Panc1 (cell line): ENCODE measurements at regions not wholly inside any gene's neighbourhood (a gene's known extent, or its start where the extent isn't known, plus 50 kb on each side); places are given as distances from the start of the nearest gene placed in this dataset.

Experiments used
- POLR2AphosphoS5 ChIP-seq: IDR thresholded peaks from 2 replicates; pipeline ENCODE4 v1.6.1; 2012; ENCODE audit warnings: mild to moderate bottlenecking, low read depth, low read length, moderate library complexity
- SIN3A ChIP-seq: IDR thresholded peaks from 2 replicates; pipeline ENCODE4 v1.6.1; 2012; ENCODE audit warnings: low read depth, mild to moderate bottlenecking, low read length, moderate library complexity, borderline replicate concordance; ENCODE audit not compliant: insufficient read depth
- TF ChIP-seq, protein P1 (sequence below): fragments of 450-650 bp; IDR thresholded peaks from 2 replicates; pipeline ENCODE4 v1.5.1; 2017; ENCODE audit warnings: mild to moderate bottlenecking

DNA sequence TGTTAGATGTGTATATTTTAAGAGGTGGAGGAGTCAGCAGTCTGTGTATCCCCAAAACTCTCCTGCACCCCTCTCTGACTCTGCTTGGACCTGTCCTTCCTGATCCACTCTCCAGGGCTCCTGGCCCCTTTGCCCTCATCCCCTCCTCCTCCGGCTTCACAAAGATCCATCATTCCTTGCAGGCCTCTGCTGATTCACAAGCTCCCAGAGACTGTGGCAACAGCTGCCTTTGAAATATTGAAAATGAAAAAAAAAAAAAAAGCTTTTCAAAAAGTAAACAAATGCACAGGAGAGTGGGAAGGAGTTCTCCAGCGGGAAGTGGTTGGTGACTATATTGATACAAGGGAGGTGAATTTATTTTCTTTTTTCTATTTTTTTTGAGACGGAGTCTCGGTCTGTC lies 330.2 kb upstream of the SULF2 start:
- TF ChIP-seq, protein P1, sequence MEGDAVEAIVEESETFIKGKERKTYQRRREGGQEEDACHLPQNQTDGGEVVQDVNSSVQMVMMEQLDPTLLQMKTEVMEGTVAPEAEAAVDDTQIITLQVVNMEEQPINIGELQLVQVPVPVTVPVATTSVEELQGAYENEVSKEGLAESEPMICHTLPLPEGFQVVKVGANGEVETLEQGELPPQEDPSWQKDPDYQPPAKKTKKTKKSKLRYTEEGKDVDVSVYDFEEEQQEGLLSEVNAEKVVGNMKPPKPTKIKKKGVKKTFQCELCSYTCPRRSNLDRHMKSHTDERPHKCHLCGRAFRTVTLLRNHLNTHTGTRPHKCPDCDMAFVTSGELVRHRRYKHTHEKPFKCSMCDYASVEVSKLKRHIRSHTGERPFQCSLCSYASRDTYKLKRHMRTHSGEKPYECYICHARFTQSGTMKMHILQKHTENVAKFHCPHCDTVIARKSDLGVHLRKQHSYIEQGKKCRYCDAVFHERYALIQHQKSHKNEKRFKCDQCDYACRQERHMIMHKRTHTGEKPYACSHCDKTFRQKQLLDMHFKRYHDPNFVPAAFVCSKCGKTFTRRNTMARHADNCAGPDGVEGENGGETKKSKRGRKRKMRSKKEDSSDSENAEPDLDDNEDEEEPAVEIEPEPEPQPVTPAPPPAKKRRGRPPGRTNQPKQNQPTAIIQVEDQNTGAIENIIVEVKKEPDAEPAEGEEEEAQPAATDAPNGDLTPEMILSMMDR = no peak
- no peak for TF ChIP-seq POLR2AphosphoS5
- no peak for TF ChIP-seq SIN3A
